HG02884 (cell line): ENCODE measurements at regions not wholly inside any gene's neighbourhood (a gene's known extent, or its start where the extent isn't known, plus 50 kb on each side); places are given as distances from the start of the nearest gene placed in this dataset.

Experiments
- ATAC-seq: cut with Tn5 transposase; IDR thresholded peaks from one replicate; pipeline ENCODE4 v1.9.1; 2021; ENCODE audit warnings: mild to moderate bottlenecking, moderate library complexity; ENCODE audit not compliant: unreplicated experiment

DNA sequence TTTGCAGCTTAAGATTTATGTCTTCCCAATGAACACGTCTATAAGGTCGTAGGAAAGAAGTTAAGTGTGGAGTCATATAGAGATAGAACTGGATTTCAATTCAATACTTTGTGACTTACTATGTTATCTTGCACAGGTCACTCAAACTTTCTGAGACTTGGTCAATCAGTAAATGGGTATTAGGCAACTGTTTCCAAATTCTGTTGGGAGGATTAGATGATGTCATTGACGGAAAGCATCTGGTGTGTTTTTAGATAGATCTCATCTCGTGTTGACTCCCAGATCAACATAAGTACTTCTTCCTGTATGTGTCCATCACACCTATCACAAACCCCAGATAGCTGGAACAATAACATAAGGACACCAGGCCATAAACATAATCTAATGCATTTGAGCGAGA, 771.1 kb upstream of the FANCL start:
- no peak for ATAC-seq

- no peak for ATAC-seq
These were observed 767.8 kb upstream of the FANCL start for GRCh38 chr2:59008950-59009349.

GRCh38 chr2:59005836-59006615, 764.9 kb upstream of the FANCL start:
- no peak for ATAC-seq

GRCh38 chr2:59004621-59005020, 763.5 kb upstream of the FANCL start:
- ATAC-seq, result no peak

GRCh38 chr2:59000796-59001195, 759.7 kb upstream of the FANCL start:
- ATAC-seq, result no peak

GRCh38 chr2:58992062-58992706, 751.1 kb upstream of the FANCL start:
- no peak for ATAC-seq

GRCh38 chr2:58991357-58991756, 750.2 kb upstream of the FANCL start:
- ATAC-seq, result no peak

GRCh38 chr2:58985541-58985940, 744.4 kb upstream of the FANCL start:
- ATAC-seq, result no peak

DNA sequence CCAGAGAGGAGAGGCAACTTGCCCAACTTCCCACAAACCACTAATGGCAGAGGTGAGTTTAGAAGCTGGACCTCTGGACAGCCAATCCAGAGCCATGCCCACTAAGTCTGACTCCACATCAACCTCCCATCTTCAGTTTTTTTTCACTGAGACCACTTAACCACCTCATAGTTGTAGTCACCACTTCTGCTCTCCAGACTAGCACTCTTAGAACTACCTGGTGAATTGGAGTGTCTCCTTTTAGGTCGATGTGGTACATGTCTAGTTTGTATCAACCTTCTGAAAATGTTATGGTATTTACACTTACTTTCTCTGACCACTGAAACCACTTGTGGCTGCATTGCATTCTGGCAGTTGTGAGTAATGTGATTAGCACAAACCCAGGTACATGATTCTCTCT, 743.6 kb upstream of the FANCL start:
- ATAC-seq, result no peak

GRCh38 chr2:58983111-58983510, 742.0 kb upstream of the FANCL start:
- ATAC-seq, result no peak

DNA sequence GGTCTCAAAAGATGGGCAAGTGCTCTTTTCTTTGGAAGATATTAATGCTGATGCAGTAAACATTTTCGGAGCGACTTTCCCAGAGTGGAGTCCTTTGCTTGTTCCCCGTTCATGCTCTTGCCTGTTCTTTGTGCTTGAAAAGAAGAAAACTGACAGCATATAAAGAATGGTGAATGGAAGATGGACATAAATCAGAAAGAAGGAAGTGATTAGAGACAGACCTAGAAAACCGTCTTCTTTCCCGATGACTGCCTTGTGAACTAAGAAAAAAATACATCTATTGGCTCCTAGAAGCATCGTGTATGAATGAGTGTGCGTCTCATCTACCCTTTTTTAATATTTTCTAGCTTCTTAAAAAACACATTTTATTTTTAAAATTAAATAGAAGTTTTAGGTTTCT, 740.1 kb upstream of the FANCL start:
- ATAC-seq, result no peak

GRCh38 chr2:58976375-58977071, 735.4 kb upstream of the FANCL start:
- ATAC-seq, result no peak

- ATAC-seq, result no peak
These were observed 733.8 kb upstream of the FANCL start for GRCh38 chr2:58974881-58975280.

- no peak for ATAC-seq
These were observed 733.3 kb upstream of the FANCL start for GRCh38 chr2:58974426-58974825.

- ATAC-seq, result no peak
These were observed 732.7 kb upstream of the FANCL start for GRCh38 chr2:58973811-58974281.

DNA sequence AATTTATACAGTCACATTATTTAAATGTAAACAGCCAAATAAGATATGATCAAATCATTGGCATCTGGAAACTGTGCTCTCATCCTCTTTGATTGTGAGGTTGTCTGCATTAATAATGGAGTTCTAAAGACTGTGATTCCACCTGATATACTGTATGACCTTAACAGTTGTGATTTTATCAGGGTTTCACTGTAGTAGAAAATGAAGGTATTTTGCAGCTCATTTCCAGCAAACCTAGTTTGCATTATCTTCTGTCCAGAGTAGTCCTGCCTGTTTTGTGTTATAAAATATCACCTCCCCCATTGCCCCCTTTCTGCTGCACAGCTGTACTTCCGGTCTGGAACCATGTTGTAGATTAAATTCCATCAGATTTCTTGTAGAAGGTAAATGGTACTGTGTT, 731.6 kb upstream of the FANCL start:
- no peak for ATAC-seq

DNA sequence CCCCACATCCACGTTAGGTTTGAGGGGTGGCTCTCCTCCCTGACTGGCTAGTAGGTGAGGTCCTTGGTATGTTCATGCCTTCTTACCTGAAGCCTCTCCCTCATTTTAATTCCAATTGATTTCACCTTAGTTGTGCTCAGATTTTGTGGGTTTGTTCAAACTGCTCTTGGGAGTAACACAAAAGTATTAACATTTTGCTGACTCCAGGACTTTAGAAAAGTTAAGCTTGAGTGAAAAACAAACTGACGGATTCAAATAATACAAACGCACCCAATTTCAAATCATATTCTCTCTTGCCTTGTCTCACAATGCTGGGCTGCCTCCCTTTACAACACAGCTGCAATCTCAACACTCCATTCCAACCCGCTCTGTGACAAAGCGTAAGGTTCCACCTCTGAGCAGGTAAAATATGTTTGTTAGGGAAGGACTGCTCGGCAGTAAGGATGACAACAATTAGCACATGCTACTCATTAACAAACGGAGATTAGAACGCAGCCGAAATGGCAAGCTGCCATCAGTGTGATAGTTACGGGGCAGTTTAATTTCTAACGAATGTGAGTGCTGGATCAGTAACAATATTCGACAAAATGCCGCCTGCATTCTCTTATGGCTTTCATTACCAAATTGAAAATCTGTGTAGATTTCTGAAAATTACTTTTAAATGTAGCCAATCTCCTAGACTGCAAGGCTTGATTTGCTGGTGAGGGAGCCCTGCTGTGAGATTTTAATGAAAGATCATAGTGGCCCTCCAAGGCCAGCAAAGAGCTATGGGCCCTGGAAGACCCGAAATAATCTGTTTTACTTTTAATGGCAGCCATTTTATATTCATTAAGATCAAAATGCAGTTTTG, 730.6 kb upstream of the FANCL start:
- ATAC-seq, result no peak

GRCh38 chr2:58970365-58970764, 729.2 kb upstream of the FANCL start:
- no peak for ATAC-seq

DNA sequence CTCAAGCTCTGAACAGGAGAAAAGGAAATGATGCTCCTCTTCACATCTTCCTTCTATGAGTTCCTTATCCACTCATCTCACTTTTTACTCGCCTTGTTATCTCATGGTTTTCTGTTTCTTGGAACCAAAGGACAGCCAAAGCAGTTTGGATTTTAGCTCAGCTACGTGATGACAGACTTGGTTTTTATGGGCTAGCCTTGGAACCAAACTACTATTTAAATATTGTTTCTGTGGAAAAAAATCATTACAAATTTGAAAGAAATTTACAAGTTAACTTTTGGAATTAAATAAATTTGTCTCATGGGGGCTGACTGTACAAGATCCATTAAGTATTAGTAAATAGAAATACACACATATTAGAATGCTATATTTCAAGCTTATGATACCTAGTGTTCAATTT, 727.8 kb upstream of the FANCL start:
- ATAC-seq, result no peak

DNA sequence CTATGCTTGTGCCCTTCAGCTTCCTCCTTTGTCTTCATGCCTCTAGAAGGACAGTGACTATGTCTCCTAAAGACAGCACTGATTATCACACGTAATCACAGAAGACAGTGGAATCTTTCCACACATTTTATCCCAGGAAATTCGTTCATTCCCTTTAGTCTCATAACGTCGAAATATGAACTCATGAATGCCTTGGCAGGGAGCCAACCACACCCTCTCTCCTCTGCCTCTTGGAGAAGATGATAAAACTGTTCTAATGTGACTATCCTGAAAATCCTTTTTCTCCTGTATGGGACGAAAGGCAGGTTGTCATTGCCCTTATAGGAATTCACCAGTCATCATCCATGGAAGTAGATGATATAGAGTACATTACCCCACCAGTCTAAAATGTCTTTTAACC, 726.6 kb upstream of the FANCL start:
- ATAC-seq, result no peak

DNA sequence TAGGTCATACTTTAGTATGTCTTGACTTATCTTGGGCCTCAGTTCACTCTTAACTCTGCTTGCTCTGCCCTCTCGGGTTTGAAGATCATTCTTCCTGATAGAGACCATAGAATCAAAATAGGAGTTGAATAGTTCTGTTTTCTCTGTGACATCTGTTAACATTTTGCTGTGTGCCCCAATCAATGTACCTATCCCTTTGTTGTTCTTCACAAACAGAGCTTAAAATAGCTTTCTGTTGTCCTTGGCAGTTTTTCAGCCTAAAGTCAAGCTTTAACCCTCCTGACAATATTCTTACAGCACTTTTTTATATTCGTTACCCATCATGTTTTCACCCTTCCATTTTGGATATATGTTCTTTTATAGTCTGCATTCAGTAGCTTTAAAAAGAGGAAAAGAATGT, 724.5 kb upstream of the FANCL start:
- no peak for ATAC-seq
